ENCODE measurements at regions not wholly inside any gene's neighbourhood (a gene's known extent, or its start where the extent isn't known, plus 50 kb on each side); places are given as distances from the start of the nearest gene placed in this dataset.
"Not testable (repeated sequence)": the region's sequence is repeated elsewhere in the genome, so short reads cannot be mapped to it uniquely, and the experiment has no call there.

- DNase-seq (ENCODE audit: low read depth), result not testable (repeated sequence)
These were observed 52.3 kb upstream of the MAN1A2 start for GRCh38 chr1:117314951-117315350.

DNA sequence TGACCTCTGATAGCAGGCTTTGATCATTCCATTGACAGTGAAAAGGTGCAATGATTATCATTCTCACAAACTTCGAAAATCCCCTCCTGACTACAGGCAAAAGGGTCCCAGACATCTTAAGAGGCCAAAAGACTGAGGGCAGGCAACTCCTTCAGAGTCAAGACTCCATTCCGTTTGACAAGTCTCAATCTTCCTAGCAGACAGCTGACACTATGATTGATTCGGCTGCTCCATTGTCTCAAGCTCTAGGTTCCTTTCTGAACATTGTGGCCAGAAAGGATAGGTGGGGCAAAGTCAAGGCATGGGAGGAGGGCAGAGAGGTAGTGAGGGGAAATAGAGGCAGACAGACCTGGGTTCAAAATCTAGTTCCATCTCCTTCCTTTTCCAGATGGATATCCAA lies 53.7 kb upstream of the MAN1A2 start:
- DNase-seq (ENCODE audit: low read depth), result no peak

GRCh38 chr1:117312453-117313138 lies 54.7 kb upstream of the MAN1A2 start:
- DNase-seq (ENCODE audit: low read depth), result peak; percentile 44

DNA sequence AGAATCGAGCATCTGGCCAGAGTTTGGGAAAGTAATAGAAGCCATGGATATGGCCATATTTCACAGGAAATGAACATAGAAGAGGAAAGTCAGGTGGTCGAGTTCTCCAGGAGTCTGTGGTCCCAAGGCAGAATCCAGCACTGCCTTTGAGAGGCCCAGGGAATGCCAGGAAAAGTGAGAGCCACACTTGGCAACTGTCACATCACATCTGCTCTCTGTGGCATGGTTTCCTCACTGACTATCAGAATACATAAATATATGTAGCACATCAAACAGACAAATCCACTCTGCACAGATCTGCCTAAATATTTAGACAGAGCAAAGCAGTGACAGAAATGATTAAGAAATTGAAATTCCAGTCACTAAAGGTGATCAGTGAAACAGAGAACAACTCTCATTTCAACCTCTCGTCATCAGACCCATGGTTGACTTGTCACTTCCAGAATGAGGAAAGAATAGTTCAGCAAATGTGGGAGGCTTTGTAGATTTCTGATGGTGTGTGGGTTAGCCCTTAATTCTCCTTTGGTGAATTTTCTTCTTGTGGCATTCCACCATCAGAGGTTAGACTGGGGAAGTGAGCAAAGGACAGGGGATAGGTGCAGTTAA lies 58.8 kb upstream of the MAN1A2 start:
- no peak for DNase-seq (ENCODE audit: low read depth)

DNA sequence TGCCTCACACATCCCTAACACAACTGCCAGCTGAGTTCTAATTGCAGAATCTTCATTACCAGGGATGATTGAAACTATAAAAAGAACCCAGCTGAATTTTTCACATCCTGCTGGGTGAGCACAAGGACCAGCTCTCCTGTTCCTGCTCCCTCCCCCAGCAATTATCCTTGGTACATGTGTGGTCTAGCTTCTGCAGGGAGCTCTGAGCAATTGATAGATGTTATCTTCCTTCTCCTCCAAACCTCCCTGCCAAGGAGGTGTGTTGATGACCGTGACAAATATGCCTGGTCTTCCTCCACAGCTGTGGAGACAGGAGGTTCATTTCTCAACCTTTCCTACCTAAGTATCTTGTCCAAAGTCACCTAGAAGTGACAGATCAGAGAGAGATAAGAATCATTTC lies 65.3 kb upstream of the MAN1A2 start:
- DNase-seq (ENCODE audit: low read depth), result no peak

GRCh38 chr1:117300183-117300582 lies 67.1 kb upstream of the MAN1A2 start:
- not testable (repeated sequence) for DNase-seq (ENCODE audit: low read depth)

DNA sequence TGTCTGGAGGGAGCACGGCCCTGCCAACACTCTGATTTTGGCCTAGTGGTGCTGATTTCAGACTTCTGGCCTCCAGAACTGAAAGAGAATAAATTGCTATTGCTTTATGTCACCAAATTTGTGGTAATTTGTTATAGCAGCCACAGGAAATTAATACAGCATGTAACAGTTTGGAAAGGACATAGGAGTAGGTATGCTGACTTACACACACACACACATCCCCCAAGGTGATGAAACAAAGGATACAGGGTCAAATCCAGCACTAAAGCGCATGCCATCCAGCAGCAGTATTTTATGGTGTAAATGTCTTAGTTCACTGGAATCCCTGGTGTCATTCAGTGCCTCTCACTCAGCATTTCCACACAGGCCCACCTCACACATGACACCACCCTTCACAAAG lies 72.2 kb upstream of the MAN1A2 start:
- no peak for DNase-seq (ENCODE audit: low read depth)

DNA sequence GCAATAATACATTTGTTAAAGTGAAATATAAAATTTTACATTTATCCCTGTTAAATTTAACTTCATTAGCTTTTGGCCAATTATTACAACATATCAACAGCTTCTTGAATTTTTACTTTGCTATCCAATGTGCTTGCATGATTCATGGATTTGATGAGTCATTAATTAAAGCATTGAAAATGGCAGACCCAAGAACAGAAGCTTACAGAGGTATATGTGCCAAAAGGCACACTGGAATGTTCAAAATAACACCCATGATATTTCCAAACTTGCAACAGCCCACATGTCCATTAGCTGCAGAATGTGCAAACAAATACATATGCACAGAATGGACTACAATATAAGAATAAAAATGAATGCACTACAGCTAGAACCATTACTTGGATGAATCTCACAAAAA lies 76.4 kb upstream of the MAN1A2 start:
- DNase-seq (ENCODE audit: low read depth), result peak; percentile 69

GRCh38 chr1:117289316-117289870 lies 77.9 kb upstream of the MAN1A2 start:
- no peak for DNase-seq (ENCODE audit: low read depth)

GRCh38 chr1:117286562-117286961 lies 75.8 kb upstream of the VTCN1 start:
- DNase-seq (ENCODE audit: low read depth), result no peak

- no peak for DNase-seq (ENCODE audit: low read depth)
These were observed 75.4 kb upstream of the VTCN1 start for GRCh38 chr1:117286145-117286544.

DNA sequence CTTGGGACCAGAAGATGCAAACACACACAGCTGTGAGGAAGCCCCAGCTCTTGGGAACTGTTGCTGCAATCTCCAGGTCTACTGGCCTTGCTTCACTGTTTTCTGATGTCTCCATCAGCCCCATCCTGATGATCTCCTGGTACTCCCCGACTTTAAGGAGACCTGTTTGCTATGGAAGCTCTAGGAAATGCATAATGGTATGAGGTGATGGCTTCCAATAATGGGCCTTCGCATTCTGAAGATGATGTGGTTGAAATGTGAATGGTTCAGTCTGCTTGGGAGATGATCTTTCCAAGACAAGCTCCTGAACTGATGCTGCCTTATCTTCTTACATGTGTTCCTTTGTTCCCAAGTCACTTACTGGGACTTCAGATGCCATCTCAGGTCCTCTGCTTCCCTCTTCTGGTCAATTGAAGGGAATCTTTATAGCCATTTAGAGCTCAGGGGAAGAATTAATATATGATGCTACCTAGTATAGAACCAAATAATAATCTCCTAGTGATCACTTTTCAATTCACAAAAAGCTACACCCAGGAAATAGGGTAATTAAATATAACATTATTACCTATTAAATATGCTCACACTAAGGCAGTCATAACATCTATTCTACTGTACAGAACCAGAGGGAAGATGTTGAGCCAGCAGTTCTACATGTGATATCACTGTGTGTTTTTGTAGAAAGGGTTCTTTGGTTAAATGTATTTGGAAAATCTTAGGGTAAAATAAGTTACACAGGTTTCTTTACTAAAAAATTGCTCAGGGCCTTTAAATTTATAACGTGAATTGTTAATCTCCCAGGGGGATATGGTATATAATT lies 73.9 kb upstream of the VTCN1 start:
- peak; percentile 84 for DNase-seq (ENCODE audit: low read depth)

GRCh38 chr1:117278531-117278930 lies 67.8 kb upstream of the VTCN1 start:
- no peak for DNase-seq (ENCODE audit: low read depth)

- DNase-seq (ENCODE audit: low read depth), result no peak
These were observed 64.3 kb upstream of the VTCN1 start for GRCh38 chr1:117275055-117275454.

DNA sequence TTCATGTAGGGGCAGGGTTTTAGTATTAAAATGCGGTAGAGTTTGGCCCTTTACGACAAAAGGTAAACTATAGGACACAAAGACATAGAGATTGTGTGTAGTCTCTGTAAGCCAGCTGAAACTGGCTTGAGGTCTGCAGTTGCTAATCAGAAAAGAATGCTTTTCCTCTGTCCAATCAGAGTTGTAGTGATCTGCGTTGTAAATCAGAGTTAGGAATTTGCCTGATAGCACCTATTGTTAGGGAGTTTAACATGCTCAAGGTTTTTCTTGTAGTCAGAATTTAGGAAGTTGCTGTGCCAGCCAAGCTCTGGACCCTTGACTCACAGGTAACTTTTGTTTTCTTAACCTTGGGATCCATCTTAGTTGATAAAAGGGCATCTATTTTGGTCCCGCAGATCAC lies 61.2 kb upstream of the VTCN1 start:
- DNase-seq (ENCODE audit: low read depth), result peak; percentile 71

GRCh38 chr1:117271129-117271528 lies 60.4 kb upstream of the VTCN1 start:
- no peak for DNase-seq (ENCODE audit: low read depth)

GRCh38 chr1:117270679-117271078 lies 60.0 kb upstream of the VTCN1 start:
- DNase-seq (ENCODE audit: low read depth), result peak; percentile 28

- DNase-seq (ENCODE audit: low read depth), result peak; percentile 59
These were observed 58.1 kb upstream of the VTCN1 start for GRCh38 chr1:117268535-117269455.

- peak; percentile 55 for DNase-seq (ENCODE audit: low read depth)
These were observed 56.6 kb upstream of the VTCN1 start for GRCh38 chr1:117267232-117267774.

- DNase-seq (ENCODE audit: low read depth), result no peak
These were observed 52.2 kb upstream of the VTCN1 start for GRCh38 chr1:117262976-117263375.

- no peak for DNase-seq (ENCODE audit: low read depth)
These were observed 50.7 kb upstream of the VTCN1 start for GRCh38 chr1:117261424-117261785.

Measured in renal cortical epithelial cell (primary cell).